ENCODE measurements at regions not wholly inside any gene's neighbourhood (a gene's known extent, or its start where the extent isn't known, plus 50 kb on each side); places are given as distances from the start of the nearest gene placed in this dataset.

DNA sequence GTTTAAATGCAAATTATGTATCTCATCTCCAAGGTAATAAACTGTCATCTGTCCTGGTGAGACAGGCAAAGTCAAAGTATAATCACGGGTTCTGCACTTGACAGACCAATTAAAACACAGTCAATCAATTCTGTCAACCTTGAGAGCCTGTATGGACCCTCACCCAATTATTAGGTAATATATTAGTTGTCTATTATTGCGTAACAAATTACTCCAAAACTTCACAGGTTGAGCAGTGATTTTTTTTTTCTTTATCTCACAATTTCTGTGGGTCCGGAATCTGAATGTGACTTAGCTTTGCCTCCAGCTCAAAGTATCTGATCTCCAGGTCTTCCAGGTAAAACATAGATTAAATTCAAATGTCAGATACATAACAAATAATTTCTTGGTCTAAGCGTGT lies 707.4 kb upstream of the ARGLU1 start:
- TF ChIP-seq, protein P1, sequence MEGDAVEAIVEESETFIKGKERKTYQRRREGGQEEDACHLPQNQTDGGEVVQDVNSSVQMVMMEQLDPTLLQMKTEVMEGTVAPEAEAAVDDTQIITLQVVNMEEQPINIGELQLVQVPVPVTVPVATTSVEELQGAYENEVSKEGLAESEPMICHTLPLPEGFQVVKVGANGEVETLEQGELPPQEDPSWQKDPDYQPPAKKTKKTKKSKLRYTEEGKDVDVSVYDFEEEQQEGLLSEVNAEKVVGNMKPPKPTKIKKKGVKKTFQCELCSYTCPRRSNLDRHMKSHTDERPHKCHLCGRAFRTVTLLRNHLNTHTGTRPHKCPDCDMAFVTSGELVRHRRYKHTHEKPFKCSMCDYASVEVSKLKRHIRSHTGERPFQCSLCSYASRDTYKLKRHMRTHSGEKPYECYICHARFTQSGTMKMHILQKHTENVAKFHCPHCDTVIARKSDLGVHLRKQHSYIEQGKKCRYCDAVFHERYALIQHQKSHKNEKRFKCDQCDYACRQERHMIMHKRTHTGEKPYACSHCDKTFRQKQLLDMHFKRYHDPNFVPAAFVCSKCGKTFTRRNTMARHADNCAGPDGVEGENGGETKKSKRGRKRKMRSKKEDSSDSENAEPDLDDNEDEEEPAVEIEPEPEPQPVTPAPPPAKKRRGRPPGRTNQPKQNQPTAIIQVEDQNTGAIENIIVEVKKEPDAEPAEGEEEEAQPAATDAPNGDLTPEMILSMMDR (conservative IDR thresholded peaks at IDR 0.05; ENCODE audit: low read depth, low read length), result no peak
- TF ChIP-seq EZH2phosphoT487 (IDR thresholded peaks at IDR 0.05; ENCODE audit: borderline replicate concordance, low read length) (no peak), EZH2 (IDR thresholded peaks at IDR 0.05; ENCODE audit: low read length, unreplicated experiment) (no peak)

All from PC-3 (cell line).